ENCODE measurements at regions not wholly inside any gene's neighbourhood (a gene's known extent, or its start where the extent isn't known, plus 50 kb on each side); places are given as distances from the start of the nearest gene placed in this dataset.

GRCh38 chr6:100257793-100258395, 206.8 kb downstream of the SIM1 start:
- Mint-ChIP-seq H3K27me3 (ENCODE audit: low read depth) (peaks cover 3% of the 10 kb centered on the region), H3K9me3 (no peaks in the 10 kb centered on the region), H3K4me1 (ENCODE audit: low read depth) (peaks cover 5% of the 10 kb centered on the region), H3K4me3 (peak overlapping the region; percentile 36), H3K36me3 (ENCODE audit: low read depth) (no peaks in the 10 kb centered on the region), H3K27ac (no peak overlapping the region)

DNA sequence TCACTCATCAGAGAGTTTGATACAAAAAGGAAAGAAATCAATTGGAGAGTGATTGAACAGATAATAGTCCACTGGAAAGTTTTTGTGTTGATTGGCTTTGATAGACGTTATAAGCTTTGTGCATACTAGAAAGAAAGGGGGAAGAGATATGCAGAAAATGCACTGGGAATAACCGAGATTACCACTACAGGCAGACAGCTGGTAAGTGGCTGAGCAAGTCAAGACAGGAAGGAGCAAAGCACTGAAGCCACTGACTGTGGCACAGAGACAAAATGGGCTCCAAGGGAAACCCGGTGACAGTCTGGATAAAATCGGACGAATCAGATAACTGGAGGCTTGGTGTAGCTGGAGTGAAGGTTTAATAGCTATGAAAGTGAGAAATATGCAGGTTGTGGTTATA, 209.0 kb downstream of the SIM1 start:
- Mint-ChIP-seq H3K9me3 (no peaks in the 10 kb centered on the region), H3K36me3 (ENCODE audit: low read depth) (no peaks in the 10 kb centered on the region), H3K27ac (no peak overlapping the region), H3K27me3 (ENCODE audit: low read depth) (peaks cover 3% of the 10 kb centered on the region), H3K4me1 (ENCODE audit: low read depth) (peaks cover 5% of the 10 kb centered on the region), H3K4me3 (no peak overlapping the region)

- H3K9me3 Mint-ChIP-seq: no peaks in the 10 kb centered on the region
- H3K27me3 Mint-ChIP-seq (ENCODE audit: low read depth): peaks cover 11% of the 10 kb centered on the region
- H3K27ac Mint-ChIP-seq: no peak overlapping the region
- no peak overlapping the region for H3K4me3 Mint-ChIP-seq
- H3K4me1 Mint-ChIP-seq (ENCODE audit: low read depth): no peaks in the 10 kb centered on the region
- no peaks in the 10 kb centered on the region for H3K36me3 Mint-ChIP-seq (ENCODE audit: low read depth)
Measured at GRCh38 chr6:100247123-100247522, 217.6 kb downstream of the SIM1 start.

GRCh38 chr6:100246206-100246605, 218.5 kb downstream of the SIM1 start:
- Mint-ChIP-seq H3K27ac (no peak overlapping the region), H3K36me3 (ENCODE audit: low read depth) (no peaks in the 10 kb centered on the region), H3K27me3 (ENCODE audit: low read depth) (peaks cover 11% of the 10 kb centered on the region), H3K4me3 (no peak overlapping the region), H3K9me3 (no peaks in the 10 kb centered on the region), H3K4me1 (ENCODE audit: low read depth) (no peaks in the 10 kb centered on the region)

- H3K4me1 Mint-ChIP-seq (ENCODE audit: low read depth): no peaks in the 10 kb centered on the region
- no peak overlapping the region for H3K27ac Mint-ChIP-seq
- H3K27me3 Mint-ChIP-seq (ENCODE audit: low read depth): peaks cover 13% of the 10 kb centered on the region
- no peaks in the 10 kb centered on the region for H3K9me3 Mint-ChIP-seq
- H3K36me3 Mint-ChIP-seq (ENCODE audit: low read depth): no peaks in the 10 kb centered on the region
- H3K4me3 Mint-ChIP-seq: no peak overlapping the region
Measured at GRCh38 chr6:100240798-100241197, 223.9 kb downstream of the SIM1 start.

- Mint-ChIP-seq H3K4me3 (no peak overlapping the region), H3K36me3 (ENCODE audit: low read depth) (no peaks in the 10 kb centered on the region), H3K27me3 (ENCODE audit: low read depth) (peaks cover 14% of the 10 kb centered on the region), H3K9me3 (no peaks in the 10 kb centered on the region), H3K27ac (no peak overlapping the region), H3K4me1 (ENCODE audit: low read depth) (no peaks in the 10 kb centered on the region)
Measured at GRCh38 chr6:100237821-100238220, 226.9 kb downstream of the SIM1 start.

- Mint-ChIP-seq H3K27ac (no peak overlapping the region), H3K4me1 (ENCODE audit: low read depth) (no peaks in the 10 kb centered on the region), H3K27me3 (ENCODE audit: low read depth) (peaks cover 14% of the 10 kb centered on the region), H3K4me3 (no peak overlapping the region), H3K36me3 (ENCODE audit: low read depth) (no peaks in the 10 kb centered on the region), H3K9me3 (no peaks in the 10 kb centered on the region)
Measured at GRCh38 chr6:100236389-100236788, 228.3 kb downstream of the SIM1 start.

DNA sequence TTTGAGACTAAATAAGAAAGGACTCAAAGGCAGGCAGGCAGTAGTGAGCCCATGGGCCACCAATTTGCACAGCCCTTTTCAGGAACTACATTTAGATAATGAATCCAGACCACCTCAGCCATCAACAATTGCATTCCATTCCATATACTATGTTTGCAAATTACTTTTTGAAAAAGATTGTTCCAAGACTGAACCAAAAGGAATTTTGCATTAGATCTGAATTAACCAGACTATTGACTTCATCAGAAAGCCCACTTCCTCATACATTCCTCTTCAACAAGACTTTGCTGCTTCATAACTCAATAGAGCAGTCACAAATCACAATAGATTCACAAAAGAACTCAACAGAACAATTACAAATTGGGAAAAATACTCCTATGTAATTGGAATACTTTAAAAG, 229.1 kb downstream of the SIM1 start:
- Mint-ChIP-seq H3K27me3 (ENCODE audit: low read depth) (peaks cover 14% of the 10 kb centered on the region), H3K9me3 (no peaks in the 10 kb centered on the region), H3K4me3 (no peak overlapping the region), H3K36me3 (ENCODE audit: low read depth) (no peaks in the 10 kb centered on the region), H3K4me1 (ENCODE audit: low read depth) (no peaks in the 10 kb centered on the region), H3K27ac (no peak overlapping the region)

GRCh38 chr6:100234625-100235024, 230.1 kb downstream of the SIM1 start:
- Mint-ChIP-seq H3K36me3 (ENCODE audit: low read depth) (no peaks in the 10 kb centered on the region), H3K4me3 (no peak overlapping the region), H3K27me3 (ENCODE audit: low read depth) (peaks cover 22% of the 10 kb centered on the region)

GRCh38 chr6:100232781-100233573, 231.7 kb downstream of the SIM1 start:
- Mint-ChIP-seq H3K4me1 (ENCODE audit: low read depth) (peaks cover 6% of the 10 kb centered on the region), H3K27me3 (ENCODE audit: low read depth) (peaks cover 31% of the 10 kb centered on the region), H3K4me3 (no peak overlapping the region), H3K9me3 (no peaks in the 10 kb centered on the region), H3K36me3 (ENCODE audit: low read depth) (no peaks in the 10 kb centered on the region), H3K27ac (no peak overlapping the region)

More at GRCh38 chr6:100234625-100235024, 230.1 kb downstream of the SIM1 start:
- H3K27ac Mint-ChIP-seq: no peak overlapping the region
- H3K4me1 Mint-ChIP-seq (ENCODE audit: low read depth): peaks cover 3% of the 10 kb centered on the region
- H3K9me3 Mint-ChIP-seq: no peaks in the 10 kb centered on the region

GRCh38 chr6:100230953-100231316, 233.8 kb downstream of the SIM1 start:
- Mint-ChIP-seq H3K27me3 (ENCODE audit: low read depth) (peaks cover 28% of the 10 kb centered on the region), H3K9me3 (no peaks in the 10 kb centered on the region), H3K4me1 (ENCODE audit: low read depth) (peaks cover 9% of the 10 kb centered on the region), H3K4me3 (no peak overlapping the region), H3K36me3 (ENCODE audit: low read depth) (no peaks in the 10 kb centered on the region), H3K27ac (no peak overlapping the region)

GRCh38 chr6:100230115-100230952, 234.4 kb downstream of the SIM1 start:
- peaks cover 9% of the 10 kb centered on the region for H3K4me1 Mint-ChIP-seq (ENCODE audit: low read depth)

GRCh38 chr6:100229512-100229911, 235.2 kb downstream of the SIM1 start:
- peak overlapping the region; percentile 23 for H3K4me3 Mint-ChIP-seq
- H3K27me3 Mint-ChIP-seq (ENCODE audit: low read depth): peaks cover 22% of the 10 kb centered on the region
- H3K36me3 Mint-ChIP-seq (ENCODE audit: low read depth): no peaks in the 10 kb centered on the region
- H3K9me3 Mint-ChIP-seq: no peaks in the 10 kb centered on the region
- H3K27ac Mint-ChIP-seq: peak overlapping the region; percentile 22
- H3K4me1 Mint-ChIP-seq (ENCODE audit: low read depth): peaks cover 9% of the 10 kb centered on the region

More at GRCh38 chr6:100230115-100230952, 234.4 kb downstream of the SIM1 start:
- Mint-ChIP-seq H3K4me3 (no peak overlapping the region), H3K36me3 (ENCODE audit: low read depth) (no peaks in the 10 kb centered on the region), H3K9me3 (no peaks in the 10 kb centered on the region), H3K27ac (peak overlapping the region; percentile 42), H3K27me3 (ENCODE audit: low read depth) (peaks cover 25% of the 10 kb centered on the region)

- H3K27ac Mint-ChIP-seq: peak overlapping the region; percentile 50
- H3K9me3 Mint-ChIP-seq: no peaks in the 10 kb centered on the region
- peak overlapping the region; percentile 55 for H3K4me3 Mint-ChIP-seq
- H3K4me1 Mint-ChIP-seq (ENCODE audit: low read depth): peaks cover 9% of the 10 kb centered on the region
- H3K27me3 Mint-ChIP-seq (ENCODE audit: low read depth): peaks cover 21% of the 10 kb centered on the region
- H3K36me3 Mint-ChIP-seq (ENCODE audit: low read depth): no peaks in the 10 kb centered on the region
Measured at GRCh38 chr6:100228834-100229441, 234.9 kb upstream of the MCHR2 start.

Data from T-helper 1 cell treated with Interleukin-12 subunit alpha and Interleukin-12 subunit beta and Interleukin-4 antibody, amounts not matched to agents 30 μg/mL and 1 μg/mL, for 36 hours (primary cell).